ENCODE measurements at regions not wholly inside any gene's neighbourhood (a gene's known extent, or its start where the extent isn't known, plus 50 kb on each side); places are given as distances from the start of the nearest gene placed in this dataset.

GRCh38 chr12:93960521-93960920, 187.9 kb upstream of the PLXNC1 start (continued):
- TF ChIP-seq MNT (conservative IDR thresholded peaks at IDR 0.05) (no peak), ZKSCAN8 (CRISPR knock-in tag; IDR thresholded peaks at IDR 0.05) (no peak), SAP30 (IDR thresholded peaks at IDR 0.05; ENCODE audit: borderline replicate concordance, insufficient read depth, low read depth, low read length, poor library complexity, severe bottlenecking) (no peak), EZH2 (IDR thresholded peaks at IDR 0.05; ENCODE audit: borderline replicate concordance, low read depth, low read length) (no peak), L3MBTL2 (IDR thresholded peaks at IDR 0.05) (no peak), ERF (CRISPR knock-in tag; IDR thresholded peaks at IDR 0.05) (no peak), MAFF (IDR thresholded peaks at IDR 0.05; ENCODE audit: low read length) (no peak), AFF1 (IDR thresholded peaks at IDR 0.05; ENCODE audit: low read depth in 1 of 2, partially characterized antibody in 2 of 2) (no peak), CTCF (IDR thresholded peaks at IDR 0.05 in 2 of 3, conservative IDR thresholded peaks at IDR 0.05 in 1 of 3; ENCODE audit: insufficient read depth in 2 of 3, low read depth in 1 of 3, low read length in 3 of 3) (no peak), RREB1 (CRISPR knock-in tag; IDR thresholded peaks at IDR 0.05) (no peak)

Data from K562 (cell line).